GM23248 (cell line): ENCODE measurements at regions not wholly inside any gene's neighbourhood (a gene's known extent, or its start where the extent isn't known, plus 50 kb on each side); places are given as distances from the start of the nearest gene placed in this dataset.

Experiments
- EZH2 ChIP-seq: fragments of 200-600 bp; sonication (generic); IDR thresholded peaks from 2 replicates; pipeline ENCODE4 v1.6.1; 2018; ENCODE audit warnings: antibody characterized with exemption, mild to moderate bottlenecking; ENCODE audit not compliant: insufficient read depth, poor library complexity, severe bottlenecking
- EZH2phosphoT487 ChIP-seq: fragments of 200-600 bp; sonication (generic); IDR thresholded peaks from 2 replicates; pipeline ENCODE4 v1.6.1; 2018; ENCODE audit warnings: antibody characterized with exemption, moderate library complexity, mild to moderate bottlenecking, low read depth; ENCODE audit not compliant: insufficient read depth

DNA sequence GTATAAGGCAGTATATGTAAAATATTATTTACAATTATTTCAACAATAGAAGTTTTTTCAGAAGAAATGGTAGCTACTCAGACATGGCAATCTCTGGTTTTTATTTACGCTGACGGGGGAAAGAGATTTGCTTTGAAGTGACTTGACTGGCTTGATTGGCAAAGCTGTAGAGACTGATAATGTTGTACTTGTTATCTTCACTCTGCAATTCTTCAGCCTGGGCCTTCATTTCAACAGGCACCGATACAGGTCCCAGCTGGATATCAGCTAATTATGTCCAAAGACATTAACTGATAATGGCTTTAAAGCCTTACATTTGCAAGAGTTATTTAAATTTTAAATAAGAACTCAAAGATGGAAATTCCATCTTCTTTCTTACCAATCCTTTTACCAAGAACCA lies 151.4 kb upstream of the HS3ST3A1 start:
- TF ChIP-seq EZH2 = no peak
- TF ChIP-seq EZH2phosphoT487 = no peak
